WERI-Rb-1 (cell line): ENCODE measurements at regions not wholly inside any gene's neighbourhood (a gene's known extent, or its start where the extent isn't known, plus 50 kb on each side); places are given as distances from the start of the nearest gene placed in this dataset.
"Not testable (repeated sequence)": the region's sequence is repeated elsewhere in the genome, so short reads cannot be mapped to it uniquely, and the experiment has no call there.

Experiments used
- DNase-seq: peaks from one replicate; pipeline ENCODE4 v3.0.0-alpha.2; 2020
- H3K27ac ChIP-seq: fragments of 250-450 bp; sonication (Bioruptor Pico); 2 replicates; pipeline ENCODE4 v1.5.1; 2020; ENCODE audit warnings: mild to moderate bottlenecking, moderate library complexity
- H3K27me3 ChIP-seq: fragments of 250-450 bp; sonication (Bioruptor Pico); 2 replicates; pipeline ENCODE4 v1.5.1; 2021; ENCODE audit warnings: mild to moderate bottlenecking, low read depth, moderate library complexity; ENCODE audit not compliant: insufficient read depth, severe bottlenecking
- H3K36me3 ChIP-seq: fragments of 250-450 bp; sonication (Bioruptor Pico); 2 replicates; pipeline ENCODE4 v1.5.1; 2020; ENCODE audit warnings: mild to moderate bottlenecking, moderate library complexity
- H3K4me3 ChIP-seq: 2 replicates; pipeline ENCODE4 v1.5.1; 2011; ENCODE audit warnings: low read depth, mild to moderate bottlenecking, control low read depth, low read length
- H3K9me3 ChIP-seq: fragments of 250-450 bp; sonication (Bioruptor Pico); 2 replicates; pipeline ENCODE4 v1.5.1; 2021; ENCODE audit warnings: mild to moderate bottlenecking, moderate library complexity; ENCODE audit not compliant: severe bottlenecking
- CTCF ChIP-seq: IDR thresholded peaks from 2 replicates; pipeline ENCODE4 v1.5.1; 2011; ENCODE audit warnings: low read depth, mild to moderate bottlenecking, control low read depth, inconsistent platforms, low read length

- no peaks in the 10 kb centered on the region for H3K36me3 ChIP-seq
- H3K4me3 ChIP-seq: no peak overlapping the region
- peaks cover 38% of the 10 kb centered on the region for H3K27me3 ChIP-seq
- H3K9me3 ChIP-seq: no peaks in the 10 kb centered on the region
- no peak for DNase-seq
- H3K27ac ChIP-seq: no peak overlapping the region
- no peak for TF ChIP-seq CTCF
Measured at GRCh38 chr5:51156222-51156621, 227.0 kb upstream of the ISL1 start.

- Histone ChIP-seq H3K27me3 (peaks cover 35% of the 10 kb centered on the region), H3K4me3 (no peak overlapping the region), H3K36me3 (no peaks in the 10 kb centered on the region), H3K9me3 (no peaks in the 10 kb centered on the region), H3K27ac (no peak overlapping the region)
- no peak for DNase-seq
- no peak for TF ChIP-seq CTCF
Measured at GRCh38 chr5:51156838-51157237, 226.4 kb upstream of the ISL1 start.

GRCh38 chr5:51159164-51159563, 224.1 kb upstream of the ISL1 start:
- no peak for DNase-seq

GRCh38 chr5:51159606-51160005, 223.6 kb upstream of the ISL1 start:
- H3K27ac ChIP-seq: no peak overlapping the region
- no peak for TF ChIP-seq CTCF
- H3K4me3 ChIP-seq: no peak overlapping the region
- H3K27me3 ChIP-seq: peaks cover 18% of the 10 kb centered on the region
- DNase-seq: no peak
- no peaks in the 10 kb centered on the region for H3K9me3 ChIP-seq
- no peaks in the 10 kb centered on the region for H3K36me3 ChIP-seq

More at GRCh38 chr5:51159164-51159563, 224.1 kb upstream of the ISL1 start:
- Histone ChIP-seq H3K36me3 (no peaks in the 10 kb centered on the region), H3K27me3 (peaks cover 22% of the 10 kb centered on the region), H3K4me3 (no peak overlapping the region), H3K27ac (no peak overlapping the region), H3K9me3 (no peaks in the 10 kb centered on the region)
- no peak for TF ChIP-seq CTCF

- no peak for TF ChIP-seq CTCF
- H3K4me3 ChIP-seq: no peak overlapping the region
- DNase-seq: no peak
- no peaks in the 10 kb centered on the region for H3K36me3 ChIP-seq
- H3K27ac ChIP-seq: no peak overlapping the region
- peaks cover 11% of the 10 kb centered on the region for H3K27me3 ChIP-seq
- H3K9me3 ChIP-seq: no peaks in the 10 kb centered on the region
Measured at GRCh38 chr5:51162245-51162644, 221.0 kb upstream of the ISL1 start.

- H3K27me3 ChIP-seq, H3K27ac ChIP-seq, H3K9me3 ChIP-seq, H3K4me3 ChIP-seq, H3K36me3 ChIP-seq, DNase-seq: not testable (repeated sequence)
Measured at GRCh38 chr5:51165621-51166020, 217.6 kb upstream of the ISL1 start.
